HEK293 (cell line): ENCODE measurements at regions not wholly inside any gene's neighbourhood (a gene's known extent, or its start where the extent isn't known, plus 50 kb on each side); places are given as distances from the start of the nearest gene placed in this dataset.
A peak's percentile ranks its signal among the peaks of the same experiment; 100 is the strongest.

Experiments used
- CTCF ChIA-PET: fragments of 350-600 bp; formaldehyde crosslinking; extraction: SDS; loops from one replicate; lab custom pipeline; 2021; ENCODE audit warnings: antibody characterized with exemption; lab: Yijun Ruan, JAX
- POLR2A ChIA-PET: fragments of 300-600 bp; formaldehyde crosslinking; extraction: SDS; loops from one replicate; lab custom pipeline; 2020; ENCODE audit warnings: antibody characterized with exemption, inconsistent platforms; lab: Yijun Ruan, JAX
- H3K27ac ChIP-seq: fragments of 200-500 bp; sonication (Bioruptor generic); 2 replicates; pipeline ENCODE4 v1.5.1; 2014; ENCODE audit warnings: low read depth, low read length, control low read depth, inconsistent platforms; ENCODE audit errors: extremely low read depth
- H3K36me3 ChIP-seq, 2 experiments: fragments of 200-500 bp in 1 of 2; sonication (Bioruptor generic) in 1 of 2; 1 replicate in 1 of 2; 2 replicates in 1 of 2; pipeline ENCODE4 v1.5.1; 2014 to 2017; ENCODE audit warnings: inconsistent platforms in 2 of 2, low read length in 2 of 2; ENCODE audit not compliant: control insufficient read depth in 2 of 2, insufficient read depth in 1 of 2
- H3K4me1 ChIP-seq: fragments of 200-500 bp; sonication (Bioruptor generic); 2 replicates; pipeline ENCODE4 v1.5.1; 2014; ENCODE audit warnings: mild to moderate bottlenecking, low read length, inconsistent platforms; ENCODE audit not compliant: control insufficient read depth, insufficient read depth
- H3K4me3 ChIP-seq: 2 replicates; pipeline ENCODE4 v1.5.1; 2011; ENCODE audit warnings: low read depth, mild to moderate bottlenecking, control low read depth, low read length, moderate library complexity
- H3K9me3 ChIP-seq: fragments of 200-500 bp; sonication (Bioruptor generic); 2 replicates; pipeline ENCODE4 v1.5.1; 2014; ENCODE audit warnings: low read depth, low read length, inconsistent platforms; ENCODE audit not compliant: control insufficient read depth, insufficient read depth
- MEIS1 ChIP-seq: sonication (generic); formaldehyde crosslinking; IDR thresholded peaks from 2 replicates; pipeline ENCODE4 v1.8.1; 2022; ENCODE audit warnings: missing genetic modification reagents, mild to moderate bottlenecking, borderline replicate concordance
- ZBTB17 ChIP-seq: fragments of 450-650 bp; formaldehyde crosslinking; IDR thresholded peaks from 2 replicates; pipeline ENCODE4 v1.5.1; 2016; ENCODE audit warnings: missing biosample characterization, missing genetic modification characterization
- ZFHX2 ChIP-seq: fragments of 450-650 bp; formaldehyde crosslinking; conservative IDR thresholded peaks from 2 replicates; pipeline ENCODE4 v1.5.1; 2016; ENCODE audit warnings: missing biosample characterization, missing genetic modification characterization
- ZNF16 ChIP-seq: fragments of 450-650 bp; formaldehyde crosslinking; IDR thresholded peaks from 2 replicates; pipeline ENCODE4 v1.5.1; 2016; ENCODE audit warnings: low read depth, missing biosample characterization, missing genetic modification characterization
- ZNF19 ChIP-seq: fragments of 450-650 bp; formaldehyde crosslinking; IDR thresholded peaks from 2 replicates; pipeline ENCODE4; 2016; ENCODE audit warnings: missing biosample characterization, missing genetic modification characterization, low read depth
- ZNF324 ChIP-seq: fragments of 450-650 bp; formaldehyde crosslinking; IDR thresholded peaks from 2 replicates; pipeline ENCODE4 v1.5.1; 2016; ENCODE audit warnings: missing biosample characterization, missing genetic modification characterization
- ZNF391 ChIP-seq: fragments of 450-650 bp; formaldehyde crosslinking; IDR thresholded peaks from 2 replicates; pipeline ENCODE4 v1.5.1; 2016; ENCODE audit warnings: low read depth, missing biosample characterization, missing genetic modification characterization, borderline replicate concordance
- ZNF394 ChIP-seq: fragments of 450-650 bp; formaldehyde crosslinking; IDR thresholded peaks from 2 replicates; pipeline ENCODE4 v1.5.1; 2016; ENCODE audit warnings: missing biosample characterization, missing genetic modification characterization, mild to moderate bottlenecking, moderate library complexity, borderline replicate concordance
- ZNF426 ChIP-seq: fragments of 450-650 bp; formaldehyde crosslinking; IDR thresholded peaks from 2 replicates; pipeline ENCODE4 v1.5.1; 2017; ENCODE audit warnings: missing biosample characterization, missing genetic modification characterization, mild to moderate bottlenecking, inconsistent platforms, moderate library complexity
- ZNF48 ChIP-seq: fragments of 450-650 bp; formaldehyde crosslinking; IDR thresholded peaks from 2 replicates; pipeline ENCODE4 v1.5.1; 2016; ENCODE audit warnings: missing biosample characterization, missing genetic modification characterization
- ZNF529 ChIP-seq: fragments of 450-650 bp; formaldehyde crosslinking; IDR thresholded peaks from 2 replicates; pipeline ENCODE4 v1.5.1; 2017; ENCODE audit warnings: missing genetic modification characterization, missing biosample characterization; ENCODE audit not compliant: insufficient replicate concordance
- ZNF768 ChIP-seq: fragments of 450-650 bp; formaldehyde crosslinking; IDR thresholded peaks from 2 replicates; pipeline ENCODE4 v1.5.1; 2018; ENCODE audit warnings: missing biosample characterization, mild to moderate bottlenecking, missing genetic modification characterization
- ZSCAN16 ChIP-seq: fragments of 450-650 bp; formaldehyde crosslinking; IDR thresholded peaks from 2 replicates; pipeline ENCODE4 v1.5.1; 2016; ENCODE audit warnings: missing biosample characterization, missing genetic modification characterization
- TF ChIP-seq, protein P1 (sequence below): fragments of 450-650 bp; formaldehyde crosslinking; IDR thresholded peaks from 2 replicates; pipeline ENCODE4 v1.5.1; 2017; ENCODE audit warnings: missing biosample characterization, mild to moderate bottlenecking, missing genetic modification characterization, moderate library complexity
- TF ChIP-seq, protein P2 (sequence below): fragments of 450-650 bp; formaldehyde crosslinking; IDR thresholded peaks from 2 replicates; pipeline ENCODE4 v1.5.1; 2016; ENCODE audit warnings: missing biosample characterization, missing genetic modification characterization
- TF ChIP-seq, protein P3 (sequence below): fragments of 450-650 bp; IDR thresholded peaks from 2 replicates; pipeline ENCODE4 v1.5.1; 2018; ENCODE audit warnings: missing biosample characterization, missing genetic modification characterization
- TF ChIP-seq, protein P4 (sequence below): fragments of 450-650 bp; formaldehyde crosslinking; IDR thresholded peaks from 2 replicates; pipeline ENCODE4 v1.5.1; 2016; ENCODE audit warnings: missing biosample characterization, missing genetic modification characterization
- TF ChIP-seq, protein P5 (sequence below): fragments of 450-650 bp; formaldehyde crosslinking; IDR thresholded peaks from 2 replicates; pipeline ENCODE4 v1.5.1; 2016; ENCODE audit warnings: missing biosample characterization, missing genetic modification characterization, borderline replicate concordance
- TF ChIP-seq, protein P6 (sequence below): fragments of 450-650 bp; formaldehyde crosslinking; IDR thresholded peaks from 2 replicates; pipeline ENCODE4 v1.5.1; 2016; ENCODE audit warnings: missing biosample characterization, missing genetic modification characterization
- TF ChIP-seq, protein P7 (sequence below): fragments of 450-650 bp; formaldehyde crosslinking; IDR thresholded peaks from 2 replicates; pipeline ENCODE4 v1.5.1; 2016; ENCODE audit warnings: missing biosample characterization, missing genetic modification characterization

DNA sequence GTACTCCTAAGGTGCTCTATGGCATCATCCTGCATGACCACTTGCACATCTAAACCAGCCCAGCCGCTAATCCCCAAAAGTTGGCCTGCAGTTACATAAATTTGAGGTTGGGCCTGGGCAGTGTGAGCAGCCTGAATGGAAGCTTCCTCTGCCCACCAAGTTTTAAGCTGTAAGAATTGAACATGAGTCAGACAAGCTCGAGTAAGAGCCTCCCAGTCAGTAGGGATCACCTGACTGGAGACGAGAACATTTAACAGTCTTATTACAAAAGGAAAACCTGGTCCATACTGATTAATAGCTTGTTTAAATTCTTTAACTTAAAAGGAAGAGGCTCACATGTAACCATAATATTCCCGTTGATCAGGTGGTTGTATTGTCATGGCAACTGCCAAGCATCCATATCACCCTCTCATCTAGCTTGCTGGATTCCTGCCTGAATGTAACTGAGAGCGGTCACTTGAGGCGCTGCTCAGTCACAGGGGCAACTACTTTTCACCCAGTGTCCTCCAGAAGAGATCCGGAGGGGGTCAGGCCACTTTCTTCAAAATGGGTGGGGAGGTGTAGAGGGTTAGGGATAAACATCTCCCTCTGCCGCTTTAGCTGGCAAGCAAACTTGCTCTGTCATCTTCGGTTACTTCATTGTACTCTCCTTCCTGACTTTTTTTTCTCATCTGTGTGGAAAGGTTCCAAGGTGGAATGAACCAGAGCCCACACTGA lies 56.6 kb upstream of the WDR1 start:
- Histone ChIP-seq H3K27ac (no peak overlapping the region), H3K36me3 (no peaks in the 10 kb centered on the region), H3K9me3 (no peaks in the 10 kb centered on the region), H3K4me1 (no peaks in the 10 kb centered on the region), H3K4me3 (no peak overlapping the region)
- CTCF ChIA-PET = interaction anchor here (2.1 kb wide), 1 partner anchor 8 kb away, joined by 10 read pairs; no protein-coding TSS in a partner anchor
- TF ChIP-seq, protein P1, sequence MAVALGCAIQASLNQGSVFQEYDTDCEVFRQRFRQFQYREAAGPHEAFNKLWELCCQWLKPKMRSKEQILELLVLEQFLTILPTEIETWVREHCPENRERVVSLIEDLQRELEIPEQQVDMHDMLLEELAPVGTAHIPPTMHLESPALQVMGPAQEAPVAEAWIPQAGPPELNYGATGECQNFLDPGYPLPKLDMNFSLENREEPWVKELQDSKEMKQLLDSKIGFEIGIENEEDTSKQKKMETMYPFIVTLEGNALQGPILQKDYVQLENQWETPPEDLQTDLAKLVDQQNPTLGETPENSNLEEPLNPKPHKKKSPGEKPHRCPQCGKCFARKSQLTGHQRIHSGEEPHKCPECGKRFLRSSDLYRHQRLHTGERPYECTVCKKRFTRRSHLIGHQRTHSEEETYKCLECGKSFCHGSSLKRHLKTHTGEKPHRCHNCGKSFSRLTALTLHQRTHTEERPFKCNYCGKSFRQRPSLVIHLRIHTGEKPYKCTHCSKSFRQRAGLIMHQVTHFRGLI (tag by site-specific recombination) = peak; percentile 63; the same call in 1 of the 2 replicates
- no peak for TF ChIP-seq MEIS1 (CRISPR knock-in tag)
- no peak for TF ChIP-seq ZNF19 (tag by site-specific recombination)
- TF ChIP-seq ZNF48 (tag by site-specific recombination) = no peak
- POLR2A ChIA-PET = no interaction called here

DNA sequence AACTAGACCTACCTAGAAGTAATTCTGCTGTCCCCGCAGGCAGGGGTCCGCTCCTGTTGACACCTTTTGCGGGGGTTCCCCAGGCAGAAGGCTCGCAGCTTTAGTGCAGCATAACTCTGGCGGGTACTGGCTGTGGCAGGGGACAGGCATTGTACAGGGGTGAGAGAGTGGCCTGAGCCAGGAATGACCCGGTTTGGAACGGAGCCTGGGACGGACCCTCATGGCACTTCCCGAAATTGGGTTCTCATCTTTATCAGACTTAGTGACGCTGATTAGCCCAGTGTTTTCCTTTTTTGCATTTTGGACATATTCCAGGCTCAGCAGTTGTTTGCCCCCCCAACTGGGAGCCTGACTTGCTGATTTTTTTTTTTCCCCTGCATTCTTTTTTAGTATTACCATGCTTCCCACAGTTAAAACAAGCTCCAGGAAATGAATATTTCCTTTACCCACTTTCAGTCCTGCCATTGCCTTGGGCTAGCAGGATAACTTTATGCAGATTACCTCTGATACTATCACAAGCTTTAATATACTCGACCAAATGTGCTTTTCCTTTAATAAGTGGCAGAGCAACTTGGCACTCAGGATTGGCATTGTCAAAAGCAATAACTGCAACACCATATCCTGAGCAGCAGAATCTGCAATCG lies 55.8 kb upstream of the WDR1 start:
- Histone ChIP-seq H3K4me1 (no peaks in the 10 kb centered on the region), H3K36me3 (no peaks in the 10 kb centered on the region), H3K9me3 (no peaks in the 10 kb centered on the region), H3K27ac (no peak overlapping the region), H3K4me3 (no peak overlapping the region)
- TF ChIP-seq ZBTB17 (tag by site-specific recombination) = no peak
- TF ChIP-seq, protein P2, sequence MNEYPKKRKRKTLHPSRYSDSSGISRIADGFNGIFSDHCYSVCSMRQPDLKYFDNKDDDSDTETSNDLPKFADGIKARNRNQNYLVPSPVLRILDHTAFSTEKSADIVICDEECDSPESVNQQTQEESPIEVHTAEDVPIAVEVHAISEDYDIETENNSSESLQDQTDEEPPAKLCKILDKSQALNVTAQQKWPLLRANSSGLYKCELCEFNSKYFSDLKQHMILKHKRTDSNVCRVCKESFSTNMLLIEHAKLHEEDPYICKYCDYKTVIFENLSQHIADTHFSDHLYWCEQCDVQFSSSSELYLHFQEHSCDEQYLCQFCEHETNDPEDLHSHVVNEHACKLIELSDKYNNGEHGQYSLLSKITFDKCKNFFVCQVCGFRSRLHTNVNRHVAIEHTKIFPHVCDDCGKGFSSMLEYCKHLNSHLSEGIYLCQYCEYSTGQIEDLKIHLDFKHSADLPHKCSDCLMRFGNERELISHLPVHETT (tag by site-specific recombination) = no peak
- TF ChIP-seq, protein P3, sequence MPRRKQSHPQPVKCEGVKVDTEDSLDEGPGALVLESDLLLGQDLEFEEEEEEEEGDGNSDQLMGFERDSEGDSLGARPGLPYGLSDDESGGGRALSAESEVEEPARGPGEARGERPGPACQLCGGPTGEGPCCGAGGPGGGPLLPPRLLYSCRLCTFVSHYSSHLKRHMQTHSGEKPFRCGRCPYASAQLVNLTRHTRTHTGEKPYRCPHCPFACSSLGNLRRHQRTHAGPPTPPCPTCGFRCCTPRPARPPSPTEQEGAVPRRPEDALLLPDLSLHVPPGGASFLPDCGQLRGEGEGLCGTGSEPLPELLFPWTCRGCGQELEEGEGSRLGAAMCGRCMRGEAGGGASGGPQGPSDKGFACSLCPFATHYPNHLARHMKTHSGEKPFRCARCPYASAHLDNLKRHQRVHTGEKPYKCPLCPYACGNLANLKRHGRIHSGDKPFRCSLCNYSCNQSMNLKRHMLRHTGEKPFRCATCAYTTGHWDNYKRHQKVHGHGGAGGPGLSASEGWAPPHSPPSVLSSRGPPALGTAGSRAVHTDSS (tag by site-specific recombination) = no peak
- no peak for TF ChIP-seq ZNF394 (tag by site-specific recombination)
- TF ChIP-seq MEIS1 (CRISPR knock-in tag) = no peak
- no peak for TF ChIP-seq ZNF324 (tag by site-specific recombination)
- no peak for TF ChIP-seq ZNF529 (tag by site-specific recombination)
- TF ChIP-seq, protein P4, sequence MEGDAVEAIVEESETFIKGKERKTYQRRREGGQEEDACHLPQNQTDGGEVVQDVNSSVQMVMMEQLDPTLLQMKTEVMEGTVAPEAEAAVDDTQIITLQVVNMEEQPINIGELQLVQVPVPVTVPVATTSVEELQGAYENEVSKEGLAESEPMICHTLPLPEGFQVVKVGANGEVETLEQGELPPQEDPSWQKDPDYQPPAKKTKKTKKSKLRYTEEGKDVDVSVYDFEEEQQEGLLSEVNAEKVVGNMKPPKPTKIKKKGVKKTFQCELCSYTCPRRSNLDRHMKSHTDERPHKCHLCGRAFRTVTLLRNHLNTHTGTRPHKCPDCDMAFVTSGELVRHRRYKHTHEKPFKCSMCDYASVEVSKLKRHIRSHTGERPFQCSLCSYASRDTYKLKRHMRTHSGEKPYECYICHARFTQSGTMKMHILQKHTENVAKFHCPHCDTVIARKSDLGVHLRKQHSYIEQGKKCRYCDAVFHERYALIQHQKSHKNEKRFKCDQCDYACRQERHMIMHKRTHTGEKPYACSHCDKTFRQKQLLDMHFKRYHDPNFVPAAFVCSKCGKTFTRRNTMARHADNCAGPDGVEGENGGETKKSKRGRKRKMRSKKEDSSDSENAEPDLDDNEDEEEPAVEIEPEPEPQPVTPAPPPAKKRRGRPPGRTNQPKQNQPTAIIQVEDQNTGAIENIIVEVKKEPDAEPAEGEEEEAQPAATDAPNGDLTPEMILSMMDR (tag by site-specific recombination) = no peak
- no peak for TF ChIP-seq ZSCAN16 (tag by site-specific recombination)
- TF ChIP-seq ZNF16 (tag by site-specific recombination) = no peak
- no peak for TF ChIP-seq ZNF768 (tag by site-specific recombination)
- TF ChIP-seq, protein P5, sequence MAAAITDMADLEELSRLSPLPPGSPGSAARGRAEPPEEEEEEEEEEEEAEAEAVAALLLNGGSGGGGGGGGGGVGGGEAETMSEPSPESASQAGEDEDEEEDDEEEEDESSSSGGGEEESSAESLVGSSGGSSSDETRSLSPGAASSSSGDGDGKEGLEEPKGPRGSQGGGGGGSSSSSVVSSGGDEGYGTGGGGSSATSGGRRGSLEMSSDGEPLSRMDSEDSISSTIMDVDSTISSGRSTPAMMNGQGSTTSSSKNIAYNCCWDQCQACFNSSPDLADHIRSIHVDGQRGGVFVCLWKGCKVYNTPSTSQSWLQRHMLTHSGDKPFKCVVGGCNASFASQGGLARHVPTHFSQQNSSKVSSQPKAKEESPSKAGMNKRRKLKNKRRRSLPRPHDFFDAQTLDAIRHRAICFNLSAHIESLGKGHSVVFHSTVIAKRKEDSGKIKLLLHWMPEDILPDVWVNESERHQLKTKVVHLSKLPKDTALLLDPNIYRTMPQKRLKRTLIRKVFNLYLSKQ = no peak
- no peak for TF ChIP-seq ZFHX2 (tag by site-specific recombination)
- no peak for TF ChIP-seq ZNF426
- TF ChIP-seq, protein P6, sequence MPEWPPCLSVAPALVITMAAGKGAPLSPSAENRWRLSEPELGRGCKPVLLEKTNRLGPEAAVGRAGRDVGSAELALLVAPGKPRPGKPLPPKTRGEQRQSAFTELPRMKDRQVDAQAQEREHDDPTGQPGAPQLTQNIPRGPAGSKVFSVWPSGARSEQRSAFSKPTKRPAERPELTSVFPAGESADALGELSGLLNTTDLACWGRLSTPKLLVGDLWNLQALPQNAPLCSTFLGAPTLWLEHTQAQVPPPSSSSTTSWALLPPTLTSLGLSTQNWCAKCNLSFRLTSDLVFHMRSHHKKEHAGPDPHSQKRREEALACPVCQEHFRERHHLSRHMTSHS (tag by site-specific recombination) = no peak
- TF ChIP-seq ZNF391 (tag by site-specific recombination) = no peak
- TF ChIP-seq, protein P7, sequence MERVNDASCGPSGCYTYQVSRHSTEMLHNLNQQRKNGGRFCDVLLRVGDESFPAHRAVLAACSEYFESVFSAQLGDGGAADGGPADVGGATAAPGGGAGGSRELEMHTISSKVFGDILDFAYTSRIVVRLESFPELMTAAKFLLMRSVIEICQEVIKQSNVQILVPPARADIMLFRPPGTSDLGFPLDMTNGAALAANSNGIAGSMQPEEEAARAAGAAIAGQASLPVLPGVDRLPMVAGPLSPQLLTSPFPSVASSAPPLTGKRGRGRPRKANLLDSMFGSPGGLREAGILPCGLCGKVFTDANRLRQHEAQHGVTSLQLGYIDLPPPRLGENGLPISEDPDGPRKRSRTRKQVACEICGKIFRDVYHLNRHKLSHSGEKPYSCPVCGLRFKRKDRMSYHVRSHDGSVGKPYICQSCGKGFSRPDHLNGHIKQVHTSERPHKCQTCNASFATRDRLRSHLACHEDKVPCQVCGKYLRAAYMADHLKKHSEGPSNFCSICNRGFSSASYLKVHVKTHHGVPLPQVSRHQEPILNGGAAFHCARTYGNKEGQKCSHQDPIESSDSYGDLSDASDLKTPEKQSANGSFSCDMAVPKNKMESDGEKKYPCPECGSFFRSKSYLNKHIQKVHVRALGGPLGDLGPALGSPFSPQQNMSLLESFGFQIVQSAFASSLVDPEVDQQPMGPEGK = no peak
- ChIA-PET CTCF (no interaction called here), POLR2A (no interaction called here)
